ENCODE measurements at regions not wholly inside any gene's neighbourhood (a gene's known extent, or its start where the extent isn't known, plus 50 kb on each side); places are given as distances from the start of the nearest gene placed in this dataset.

DNA sequence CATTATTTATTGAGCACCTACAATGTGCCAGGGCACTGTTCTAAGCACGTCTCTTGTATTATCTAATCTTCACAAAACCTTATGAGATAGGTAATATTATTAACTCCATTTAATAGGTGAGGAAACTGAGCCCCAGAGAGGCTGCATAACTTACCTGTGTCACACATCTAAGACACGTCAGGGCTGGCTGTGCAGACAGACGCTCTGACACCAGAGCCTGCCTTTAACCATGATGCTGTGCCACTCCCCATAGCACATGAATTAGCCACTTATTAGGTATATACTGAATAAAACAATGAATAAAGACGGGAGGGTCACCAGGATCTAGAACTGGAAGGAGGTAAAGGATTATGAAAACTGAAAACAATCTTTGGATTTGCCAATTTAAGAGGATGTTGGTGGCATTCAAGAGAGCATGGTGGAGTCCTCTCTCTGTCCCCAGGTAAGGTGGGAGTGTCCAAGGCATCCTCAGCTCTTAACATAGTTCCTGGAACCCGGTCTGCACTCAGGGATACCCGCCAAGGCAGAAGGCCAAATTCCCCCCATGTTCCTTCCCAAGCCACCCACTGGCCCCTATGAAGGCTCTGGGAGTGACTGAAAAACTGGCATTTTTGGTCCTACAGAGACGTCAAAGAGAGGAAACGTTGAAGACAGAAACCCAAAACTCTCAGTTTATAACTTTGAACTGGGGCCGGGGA, 479.7 kb downstream of the FOXO1 start:
- no peak for DNase-seq
- 93% methylated on average over 7 of the region's 9 CpGs for whole genome bisulfite sequencing
- Histone ChIP-seq H3K36me3 (ENCODE audit: control insufficient read depth in 1 of 2, insufficient read depth in 2 of 2, low read depth in 1 of 2, low read length in 2 of 2) (no peaks in the 10 kb centered on the region), H3K4ac (ENCODE audit: low read depth in 1 of 2, low read length in 2 of 2) (no peak overlapping the region), H2AK5ac (ENCODE audit: low read length, severe bottlenecking) (no peak overlapping the region), H3K4me3 (ENCODE audit: insufficient read depth in 1 of 2, low read depth in 1 of 2, low read length in 2 of 2) (no peak overlapping the region), H2AFZ (ENCODE audit: low read depth, low read length) (no peak overlapping the region), H4K91ac (ENCODE audit: low read length) (no peak overlapping the region), H3K27me3 (ENCODE audit: control insufficient read depth in 1 of 2, insufficient read depth in 1 of 2, low read length in 2 of 2) (no peaks in the 10 kb centered on the region), H3K9ac (ENCODE audit: low read length) (no peak overlapping the region), H2BK15ac (ENCODE audit: low read depth, poor library complexity, severe bottlenecking) (no peak overlapping the region), H2BK120ac (ENCODE audit: low read depth, low read length) (no peak overlapping the region), H2BK5ac (ENCODE audit: low read depth, low read length, poor library complexity, severe bottlenecking) (no peak overlapping the region), H3K14ac (ENCODE audit: low read length in 2 of 2) (no peak overlapping the region), H3K18ac (ENCODE audit: low read depth in 1 of 2, low read length in 2 of 2) (no peak overlapping the region), H3K27ac (ENCODE audit: low read length, poor library complexity, severe bottlenecking) (no peak overlapping the region), H2BK12ac (ENCODE audit: low read length in 2 of 2) (no peak overlapping the region), H3K4me2 (ENCODE audit: low read length, poor library complexity, severe bottlenecking) (no peak overlapping the region), H3K9me3 (ENCODE audit: control insufficient read depth, low read length) (no peaks in the 10 kb centered on the region), H4K8ac (ENCODE audit: low read length) (no peak overlapping the region), H3K23ac (ENCODE audit: low read length in 2 of 2) (no peak overlapping the region), H3K4me1 (ENCODE audit: control insufficient read depth, insufficient read depth, low read depth, low read length) (peaks cover 15% of the 10 kb centered on the region), H3K79me1 (replicated peaks; ENCODE audit: low read length, poor library complexity, severe bottlenecking) (no peaks in the 10 kb centered on the region)

DNA sequence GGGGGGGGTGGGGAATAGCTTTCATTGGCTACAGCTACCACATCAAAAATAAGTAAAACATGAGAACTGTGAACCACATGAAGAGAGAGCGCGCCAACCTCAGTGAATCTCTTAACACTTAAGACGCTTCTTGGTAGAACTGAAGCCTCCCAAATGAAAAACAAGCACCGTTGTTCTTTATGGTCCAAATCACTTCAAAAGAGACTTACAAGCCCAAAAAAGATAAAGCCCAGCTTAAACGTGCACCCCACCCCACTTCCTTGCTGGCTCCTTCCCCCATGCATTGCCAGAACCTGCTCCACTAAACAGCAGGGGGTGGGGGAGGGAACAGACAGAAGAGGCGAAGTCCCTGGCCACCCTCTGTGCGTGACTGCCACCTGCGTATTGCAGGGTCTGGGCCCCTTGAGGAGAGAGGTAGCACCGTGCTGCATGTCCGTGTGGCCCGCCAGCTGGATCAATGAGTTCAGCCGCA, 479.1 kb downstream of the FOXO1 start:
- Histone ChIP-seq H3K23ac (ENCODE audit: low read length in 2 of 2) (no peak overlapping the region), H2BK120ac (ENCODE audit: low read depth, low read length) (no peak overlapping the region), H2BK12ac (ENCODE audit: low read length in 2 of 2) (no peak overlapping the region), H3K4me1 (ENCODE audit: control insufficient read depth, insufficient read depth, low read depth, low read length) (peaks cover 15% of the 10 kb centered on the region), H3K4ac (ENCODE audit: low read depth in 1 of 2, low read length in 2 of 2) (no peak overlapping the region), H3K14ac (ENCODE audit: low read length in 2 of 2) (no peak overlapping the region), H3K4me3 (ENCODE audit: insufficient read depth in 1 of 2, low read depth in 1 of 2, low read length in 2 of 2) (no peak overlapping the region), H3K9me3 (ENCODE audit: control insufficient read depth, low read length) (no peaks in the 10 kb centered on the region), H3K4me2 (ENCODE audit: low read length, poor library complexity, severe bottlenecking) (no peak overlapping the region), H4K8ac (ENCODE audit: low read length) (no peak overlapping the region), H2BK15ac (ENCODE audit: low read depth, poor library complexity, severe bottlenecking) (no peak overlapping the region), H3K79me1 (replicated peaks; ENCODE audit: low read length, poor library complexity, severe bottlenecking) (no peaks in the 10 kb centered on the region), H3K18ac (ENCODE audit: low read depth in 1 of 2, low read length in 2 of 2) (no peak overlapping the region), H3K27ac (ENCODE audit: low read length, poor library complexity, severe bottlenecking) (no peak overlapping the region), H4K91ac (ENCODE audit: low read length) (no peak overlapping the region), H2AFZ (ENCODE audit: low read depth, low read length) (no peak overlapping the region), H2BK5ac (ENCODE audit: low read depth, low read length, poor library complexity, severe bottlenecking) (no peak overlapping the region), H3K27me3 (ENCODE audit: control insufficient read depth in 1 of 2, insufficient read depth in 1 of 2, low read length in 2 of 2) (no peaks in the 10 kb centered on the region), H3K9ac (ENCODE audit: low read length) (no peak overlapping the region), H3K36me3 (ENCODE audit: control insufficient read depth in 1 of 2, insufficient read depth in 2 of 2, low read depth in 1 of 2, low read length in 2 of 2) (no peaks in the 10 kb centered on the region), H2AK5ac (ENCODE audit: low read length, severe bottlenecking) (no peak overlapping the region)
- WGBS = 82% methylated on average over 12 of the region's 12 CpGs
- no peak for DNase-seq

DNA sequence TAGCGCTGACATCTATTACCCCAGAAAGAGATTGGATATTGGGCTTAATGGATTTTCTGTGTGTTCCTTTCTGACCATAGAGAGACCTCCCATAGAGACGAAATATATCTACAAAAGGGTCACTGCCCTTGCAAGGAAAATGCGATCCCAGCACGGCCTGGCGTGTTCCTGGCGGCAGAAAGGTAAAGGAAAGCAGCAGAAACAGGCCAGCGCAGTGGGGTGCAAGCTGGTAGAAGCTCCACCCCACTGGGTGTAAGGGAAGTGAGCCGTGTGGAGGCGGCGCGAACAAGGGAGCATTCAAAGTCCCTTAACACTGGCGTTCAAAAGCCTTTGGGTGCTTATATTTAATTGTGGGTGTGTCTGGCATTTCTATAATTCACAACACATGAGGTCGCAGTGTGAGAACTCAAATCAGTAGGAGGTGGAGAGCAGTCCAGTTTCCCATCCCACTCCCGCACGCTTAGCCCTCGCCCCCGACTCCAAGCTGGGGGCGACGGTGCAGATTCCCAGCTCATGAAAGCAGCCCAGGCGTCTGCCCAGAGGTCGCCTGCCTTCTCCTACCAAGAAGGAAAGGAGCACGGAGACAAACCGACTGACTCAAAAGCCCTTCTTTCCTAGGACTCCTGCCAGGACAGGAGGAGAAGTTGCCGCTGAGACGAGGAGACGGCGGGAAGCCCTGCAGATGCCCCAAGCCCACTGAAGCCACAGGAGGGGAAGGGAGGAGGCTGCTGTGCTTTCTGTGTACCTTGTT, 478.4 kb downstream of the FOXO1 start:
- H3K18ac ChIP-seq (ENCODE audit: low read depth in 1 of 2, low read length in 2 of 2) = no peak overlapping the region
- no peak overlapping the region for H2AFZ ChIP-seq (ENCODE audit: low read depth, low read length)
- peak overlapping the region; percentile 5 for H3K9ac ChIP-seq (ENCODE audit: low read length)
- no peak overlapping the region for H2BK12ac ChIP-seq (ENCODE audit: low read length in 2 of 2)
- no peak overlapping the region for H3K4me2 ChIP-seq (ENCODE audit: low read length, poor library complexity, severe bottlenecking)
- H2BK120ac ChIP-seq (ENCODE audit: low read depth, low read length) = no peak overlapping the region
- no peaks in the 10 kb centered on the region for H3K36me3 ChIP-seq (ENCODE audit: control insufficient read depth in 1 of 2, insufficient read depth in 2 of 2, low read depth in 1 of 2, low read length in 2 of 2)
- H4K91ac ChIP-seq (ENCODE audit: low read length) = no peak overlapping the region
- no peak overlapping the region for H3K27ac ChIP-seq (ENCODE audit: low read length, poor library complexity, severe bottlenecking)
- H3K14ac ChIP-seq (ENCODE audit: low read length in 2 of 2) = no peak overlapping the region
- H3K4me3 ChIP-seq (ENCODE audit: insufficient read depth in 1 of 2, low read depth in 1 of 2, low read length in 2 of 2) = peak overlapping the region in 1 of 2 experiments; percentile 48
- peaks cover 15% of the 10 kb centered on the region for H3K4me1 ChIP-seq (ENCODE audit: control insufficient read depth, insufficient read depth, low read depth, low read length)
- no peak overlapping the region for H3K4ac ChIP-seq (ENCODE audit: low read depth in 1 of 2, low read length in 2 of 2)
- no peaks in the 10 kb centered on the region for H3K9me3 ChIP-seq (ENCODE audit: control insufficient read depth, low read length)
- DNase-seq = no peak
- H3K79me1 ChIP-seq (replicated peaks; ENCODE audit: low read length, poor library complexity, severe bottlenecking) = no peaks in the 10 kb centered on the region
- no peak overlapping the region for H3K23ac ChIP-seq (ENCODE audit: low read length in 2 of 2)
- no peaks in the 10 kb centered on the region for H3K27me3 ChIP-seq (ENCODE audit: control insufficient read depth in 1 of 2, insufficient read depth in 1 of 2, low read length in 2 of 2)
- WGBS = 84% methylated on average over 26 of the region's 27 CpGs
- H4K8ac ChIP-seq (ENCODE audit: low read length) = no peak overlapping the region
- H2BK5ac ChIP-seq (ENCODE audit: low read depth, low read length, poor library complexity, severe bottlenecking) = no peak overlapping the region
- peak overlapping the region; percentile 23 for H2AK5ac ChIP-seq (ENCODE audit: low read length, severe bottlenecking)
- no peak overlapping the region for H2BK15ac ChIP-seq (ENCODE audit: low read depth, poor library complexity, severe bottlenecking)

DNA sequence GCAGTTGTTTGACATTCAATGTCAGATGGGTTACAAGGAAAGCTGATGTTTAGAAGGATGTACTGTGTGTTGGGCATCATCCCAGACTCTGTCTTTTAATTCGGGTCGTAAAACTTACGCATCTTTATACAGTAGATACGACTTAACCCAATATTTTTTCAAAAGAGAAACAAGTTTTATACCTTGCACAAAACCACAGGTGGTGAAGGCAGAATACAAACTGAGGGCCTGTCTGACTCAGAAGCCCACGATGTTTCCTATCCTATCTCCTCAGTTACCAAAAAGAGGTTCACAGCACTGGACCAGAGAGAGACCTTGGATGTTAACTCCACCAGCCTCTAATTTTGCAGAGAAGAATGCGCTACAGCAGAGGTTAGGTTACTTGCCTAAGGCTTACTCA, 477.0 kb downstream of the FOXO1 start:
- no peak overlapping the region for H2BK120ac ChIP-seq (ENCODE audit: low read depth, low read length)
- no peak overlapping the region for H3K14ac ChIP-seq (ENCODE audit: low read length in 2 of 2)
- H2AK5ac ChIP-seq (ENCODE audit: low read length, severe bottlenecking) = no peak overlapping the region
- no peaks in the 10 kb centered on the region for H3K27me3 ChIP-seq (ENCODE audit: control insufficient read depth in 1 of 2, insufficient read depth in 1 of 2, low read length in 2 of 2)
- H3K4me1 ChIP-seq (ENCODE audit: control insufficient read depth, insufficient read depth, low read depth, low read length) = peaks cover 15% of the 10 kb centered on the region
- no peaks in the 10 kb centered on the region for H3K9me3 ChIP-seq (ENCODE audit: control insufficient read depth, low read length)
- H2BK15ac ChIP-seq (ENCODE audit: low read depth, poor library complexity, severe bottlenecking) = no peak overlapping the region
- H3K9ac ChIP-seq (ENCODE audit: low read length) = no peak overlapping the region
- no peak overlapping the region for H2AFZ ChIP-seq (ENCODE audit: low read depth, low read length)
- 92% methylated on average over 6 of the region's 6 CpGs for WGBS
- H3K36me3 ChIP-seq (ENCODE audit: control insufficient read depth in 1 of 2, insufficient read depth in 2 of 2, low read depth in 1 of 2, low read length in 2 of 2) = no peaks in the 10 kb centered on the region
- no peak overlapping the region for H4K91ac ChIP-seq (ENCODE audit: low read length)
- no peak overlapping the region for H3K23ac ChIP-seq (ENCODE audit: low read length in 2 of 2)
- H3K18ac ChIP-seq (ENCODE audit: low read depth in 1 of 2, low read length in 2 of 2) = no peak overlapping the region
- no peak overlapping the region for H3K4me3 ChIP-seq (ENCODE audit: insufficient read depth in 1 of 2, low read depth in 1 of 2, low read length in 2 of 2)
- H3K79me1 ChIP-seq (replicated peaks; ENCODE audit: low read length, poor library complexity, severe bottlenecking) = no peaks in the 10 kb centered on the region
- no peak overlapping the region for H3K4me2 ChIP-seq (ENCODE audit: low read length, poor library complexity, severe bottlenecking)
- no peak overlapping the region for H2BK5ac ChIP-seq (ENCODE audit: low read depth, low read length, poor library complexity, severe bottlenecking)
- H4K8ac ChIP-seq (ENCODE audit: low read length) = no peak overlapping the region
- no peak overlapping the region for H3K27ac ChIP-seq (ENCODE audit: low read length, poor library complexity, severe bottlenecking)
- no peak overlapping the region for H3K4ac ChIP-seq (ENCODE audit: low read depth in 1 of 2, low read length in 2 of 2)
- H2BK12ac ChIP-seq (ENCODE audit: low read length in 2 of 2) = no peak overlapping the region
- no peak for DNase-seq
